CD14-positive monocyte (primary cell): ENCODE measurements at regions not wholly inside any gene's neighbourhood (a gene's known extent, or its start where the extent isn't known, plus 50 kb on each side); places are given as distances from the start of the nearest gene placed in this dataset.

Experiments
- DNase-seq, 3 donors: peaks; one replicate each; pipeline ENCODE4 v3.0.0-alpha.2; 2011 to 2022
- H2AFZ ChIP-seq: 2 replicates; pipeline ENCODE4 v1.6.0; 2012; ENCODE audit warnings: mild to moderate bottlenecking, low read depth, low read length, inconsistent platforms; ENCODE audit not compliant: insufficient read depth, poor library complexity, severe bottlenecking
- H3K27ac ChIP-seq, 2 donors: 1 replicate in 1 of 2; 2 replicates in 1 of 2; pipeline ENCODE4 v1.5.1; 2012 to 2013; ENCODE audit warnings: low read length in 2 of 2, control low read depth in 1 of 2, inconsistent platforms in 1 of 2, low read depth in 1 of 2, mild to moderate bottlenecking in 1 of 2
- H3K27me3 ChIP-seq, 2 donors: one replicate each; pipeline versions ENCODE4 v1.6.0 to v1.6.1; 2011 to 2013; ENCODE audit warnings: low read length in 2 of 2; ENCODE audit not compliant: control insufficient read depth in 2 of 2, insufficient read depth in 2 of 2
- H3K36me3 ChIP-seq, 2 donors: replicated peaks in 1 of 2; 1 replicate in 1 of 2; 2 replicates in 1 of 2; pipeline versions ENCODE4 v1.5.1 to v1.6.1; 2012 to 2013; ENCODE audit warnings: low read length in 2 of 2, control low read depth in 1 of 2, inconsistent platforms in 1 of 2, mild to moderate bottlenecking in 1 of 2; ENCODE audit not compliant: insufficient read depth in 2 of 2, control insufficient read depth in 1 of 2
- H3K4me1 ChIP-seq, 2 donors: 1 replicate in 1 of 2; 2 replicates in 1 of 2; pipeline versions ENCODE4 v1.5.1 to v1.6.1; 2012 to 2013; ENCODE audit warnings: low read length in 2 of 2, control low read depth in 1 of 2, inconsistent platforms in 1 of 2, mild to moderate bottlenecking in 1 of 2, moderate library complexity in 1 of 2; ENCODE audit not compliant: insufficient read depth in 2 of 2, control insufficient read depth in 1 of 2
- H3K4me2 ChIP-seq: replicated peaks from 2 replicates; pipeline ENCODE3; 2012; ENCODE audit warnings: low read length, moderate library complexity, mild to moderate bottlenecking; ENCODE audit not compliant: poor library complexity, severe bottlenecking; ENCODE audit errors: extremely low read depth
- H3K4me3 ChIP-seq, 3 experiments: fragments of 200-600 bp in 1 of 3; sonication (generic) in 1 of 3; replicated peaks in 1 of 3; 1 replicate in 2 of 3; 2 replicates in 1 of 3; pipeline ENCODE4 v1.5.1; 2011 to 2013; ENCODE audit warnings: low read length in 3 of 3, mild to moderate bottlenecking in 3 of 3, control low read depth in 2 of 3, low read depth in 2 of 3, inconsistent platforms in 1 of 3, moderate library complexity in 1 of 3
- H3K79me2 ChIP-seq: 2 replicates; pipeline ENCODE4 v1.6.0; 2012; ENCODE audit warnings: mild to moderate bottlenecking, control low read depth, inconsistent platforms, low read length, moderate library complexity; ENCODE audit not compliant: insufficient read depth
- H3K9ac ChIP-seq: 2 replicates; pipeline ENCODE4 v1.6.0; 2017; ENCODE audit warnings: low read length, mild to moderate bottlenecking; ENCODE audit not compliant: insufficient read depth, poor library complexity, severe bottlenecking
- H3K9me3 ChIP-seq, 2 donors: replicated peaks in 1 of 2; 1 replicate in 1 of 2; 2 replicates in 1 of 2; pipeline versions ENCODE4 v1.5.1 to v1.6.1; 2012 to 2013; ENCODE audit warnings: low read length in 2 of 2, control low read depth in 1 of 2; ENCODE audit not compliant: control insufficient read depth in 1 of 2, insufficient read depth in 1 of 2
- H4K20me1 ChIP-seq: 2 replicates; pipeline ENCODE4 v1.6.0; 2012; ENCODE audit warnings: mild to moderate bottlenecking, low read length, control low read depth, moderate library complexity; ENCODE audit not compliant: insufficient read depth
- H3K27ac Mint-ChIP-seq, 7 donors: one replicate each; pipeline ENCODE4 v1.8.0; 2020; ENCODE audit warnings: mild to moderate bottlenecking in 7 of 7, mixed read lengths in 7 of 7, moderate library complexity in 6 of 7, inconsistent platforms in 2 of 7
- H3K27me3 Mint-ChIP-seq, 3 donors: one replicate each; pipeline ENCODE4 v1.8.0; 2021 to 2022; ENCODE audit warnings: low read depth in 3 of 3, mild to moderate bottlenecking in 3 of 3, mixed read lengths in 3 of 3, moderate library complexity in 3 of 3, inconsistent platforms in 1 of 3
- H3K36me3 Mint-ChIP-seq, 2 donors: one replicate each; pipeline ENCODE4 v1.8.0; 2020; ENCODE audit warnings: mixed read lengths in 2 of 2, inconsistent platforms in 1 of 2, mild to moderate bottlenecking in 1 of 2
- H3K4me1 Mint-ChIP-seq: one replicate; pipeline ENCODE4 v1.8.0; 2020; ENCODE audit warnings: mild to moderate bottlenecking, mixed read lengths
- H3K4me3 Mint-ChIP-seq, 2 donors: one replicate each; pipeline ENCODE4 v1.8.0; 2020; ENCODE audit warnings: mild to moderate bottlenecking in 2 of 2, mixed read lengths in 2 of 2, moderate library complexity in 1 of 2
- H3K9me3 Mint-ChIP-seq, 7 donors: one replicate each; pipeline ENCODE4 v1.8.0; 2020 to 2022; ENCODE audit warnings: mixed read lengths in 7 of 7, mild to moderate bottlenecking in 6 of 7, moderate library complexity in 6 of 7, inconsistent platforms in 2 of 7
- CTCF ChIP-seq: fragments of 200-600 bp; IDR thresholded peaks from one replicate; pipeline ENCODE4 v1.8.0; 2022; ENCODE audit warnings: antibody characterized with exemption, mild to moderate bottlenecking
- WGBS: methylation state at CpG from one replicate; pipeline ENCODE4 v1.1.5; 2013; ENCODE audit warnings: missing lambda C conversion rate; ENCODE audit not compliant: insufficient coverage; 5-methylcytosine and 5-hydroxymethylcytosine counted together
- intact Hi-C, 2 donors: fragments of 100-400 bp; cut with micrococcal nuclease; formaldehyde crosslinking; loops; one replicate each; pipeline versions ENCODE4 v1.15.0 to v1.15.1; 2023

- Histone ChIP-seq H3K9me3 (no peaks in the 10 kb centered on the region), H2AFZ (no peak overlapping the region), H3K27ac (no peak overlapping the region), H3K9ac (no peak overlapping the region), H3K4me2 (no peak overlapping the region), H3K79me2 (no peaks in the 10 kb centered on the region), H3K36me3 (no peaks in the 10 kb centered on the region), H3K4me1 (no peaks in the 10 kb centered on the region), H3K27me3 (no peaks in the 10 kb centered on the region), H4K20me1 (no peaks in the 10 kb centered on the region), H3K4me3 (no peak overlapping the region)
- DNase-seq = no peak
- Mint-ChIP-seq H3K27ac (no peak overlapping the region), H3K9me3 (peaks cover 0 to 4% (median 0%) of the 10 kb centered on the region in 7 donors), H3K27me3 (peaks cover 0 to 2% (median 1%) of the 10 kb centered on the region in 3 donors), H3K36me3 (no peaks in the 10 kb centered on the region), H3K4me3 (no peak overlapping the region), H3K4me1 (no peaks in the 10 kb centered on the region)
- no peak for TF ChIP-seq CTCF
- intact Hi-C loops = no loop called here
- WGBS = 100% methylated on average over 1 of the region's 5 CpGs
Measured at GRCh38 chr16:9627427-9627826, 536.0 kb downstream of the HAPSTR1 start.

- Histone ChIP-seq H2AFZ (no peak overlapping the region), H3K4me1 (no peaks in the 10 kb centered on the region), H3K79me2 (no peaks in the 10 kb centered on the region), H3K9me3 (peaks cover 0 to 5% of the 10 kb centered on the region in 2 donors), H4K20me1 (no peaks in the 10 kb centered on the region), H3K27me3 (no peaks in the 10 kb centered on the region), H3K4me3 (no peak overlapping the region), H3K4me2 (no peak overlapping the region), H3K27ac (no peak overlapping the region), H3K36me3 (no peaks in the 10 kb centered on the region), H3K9ac (no peak overlapping the region)
- Mint-ChIP-seq H3K27ac (no peak overlapping the region), H3K9me3 (peaks cover 0 to 8% (median 3%) of the 10 kb centered on the region in 7 donors), H3K36me3 (no peaks in the 10 kb centered on the region), H3K27me3 (peaks cover 0 to 2% (median 1%) of the 10 kb centered on the region in 3 donors), H3K4me3 (no peak overlapping the region), H3K4me1 (no peaks in the 10 kb centered on the region)
- no CpG with 5 or more reads among the region's 3 CpGs for WGBS
- no peak for DNase-seq
- no peak for TF ChIP-seq CTCF
- intact Hi-C loops = no loop called here
Measured at GRCh38 chr16:9630119-9630518, 538.7 kb downstream of the HAPSTR1 start.
